Natural killer cell (primary cell): ENCODE measurements at regions not wholly inside any gene's neighbourhood (a gene's known extent, or its start where the extent isn't known, plus 50 kb on each side); places are given as distances from the start of the nearest gene placed in this dataset.

Experiments used
- ATAC-seq, 3 donors: fragments of 150-1000 bp in 2 of 3; fragments of 200-7000 bp in 1 of 3; cut with Tn5 transposase; 1 replicate in 1 of 3; 2 replicates in 2 of 3; pipeline ENCODE4 v1.10.0; 2021; ENCODE audit warnings: mild to moderate bottlenecking in 2 of 3, moderate library complexity in 2 of 3
- DNase-seq, 2 donors: peaks; one replicate each; pipeline versions ENCODE4 v3.0.0 to v3.0.0-alpha.2; 2013 to 2021; ENCODE audit warnings: mixed read lengths in 1 of 2
- H3K27ac ChIP-seq: one replicate; pipeline ENCODE4 v1.5.1; 2013; ENCODE audit warnings: mild to moderate bottlenecking, low read length
- H3K27me3 ChIP-seq: one replicate; pipeline ENCODE4 v1.6.1; 2013; ENCODE audit warnings: low read length; ENCODE audit not compliant: control insufficient read depth, insufficient read depth
- H3K36me3 ChIP-seq: one replicate; pipeline ENCODE4 v1.6.1; 2013; ENCODE audit warnings: low read length; ENCODE audit not compliant: control insufficient read depth, insufficient read depth
- H3K4me1 ChIP-seq: one replicate; pipeline ENCODE4 v1.6.1; 2013; ENCODE audit warnings: low read length; ENCODE audit not compliant: control insufficient read depth, insufficient read depth
- H3K4me3 ChIP-seq: one replicate; pipeline ENCODE4 v1.5.1; 2013; ENCODE audit warnings: low read length
- H3K9me3 ChIP-seq: one replicate; pipeline ENCODE4 v1.6.1; 2013; ENCODE audit warnings: low read length; ENCODE audit not compliant: control insufficient read depth, insufficient read depth
- H3K27ac Mint-ChIP-seq, 2 donors: one replicate each; pipeline ENCODE4 v1.8.0; 2022; ENCODE audit warnings: mild to moderate bottlenecking in 2 of 2, mixed read lengths in 2 of 2, moderate library complexity in 1 of 2
- H3K27me3 Mint-ChIP-seq, 2 donors: one replicate each; pipeline ENCODE4 v1.8.0; 2022; ENCODE audit warnings: low read depth in 2 of 2, mixed read lengths in 2 of 2
- H3K36me3 Mint-ChIP-seq: one replicate; pipeline ENCODE4 v1.8.0; 2022; ENCODE audit warnings: mixed read lengths
- H3K4me1 Mint-ChIP-seq, 2 donors: one replicate each; pipeline ENCODE4 v1.8.0; 2022; ENCODE audit warnings: mixed read lengths in 2 of 2
- H3K4me3 Mint-ChIP-seq: one replicate; pipeline ENCODE4 v1.8.0; 2022; ENCODE audit warnings: mild to moderate bottlenecking, moderate library complexity, mixed read lengths
- H3K9me3 Mint-ChIP-seq, 2 donors: one replicate each; pipeline ENCODE4 v1.8.0; 2022; ENCODE audit warnings: mixed read lengths in 2 of 2
- CTCF ChIP-seq: fragments of 200-600 bp; IDR thresholded peaks from one replicate; pipeline ENCODE4 v1.8.0; 2022; ENCODE audit warnings: antibody characterized with exemption
- WGBS: methylation state at CpG from one replicate; pipeline ENCODE4 v1.1.7; 2013; ENCODE audit warnings: missing lambda C conversion rate; ENCODE audit not compliant: insufficient coverage; 5-methylcytosine and 5-hydroxymethylcytosine counted together
- intact Hi-C: fragments of 100-400 bp; cut with micrococcal nuclease; formaldehyde crosslinking; loops from one replicate; pipeline ENCODE4 v1.14.2; 2022

GRCh38 chr9:96133321-96134021 is 168.5 kb downstream of the HSD17B3 start:
- no peak for DNase-seq
- no peaks in the 10 kb centered on the region for H3K36me3 Mint-ChIP-seq
- H3K4me3 ChIP-seq, result no peak overlapping the region
- peaks cover 8 to 10% of the 10 kb centered on the region in 2 donors for H3K4me1 Mint-ChIP-seq
- no peaks in the 10 kb centered on the region for H3K36me3 ChIP-seq
- intact Hi-C loops, result no loop called here
- H3K27me3 Mint-ChIP-seq, result peaks cover 19 to 51% of the 10 kb centered on the region in 2 donors
- peaks cover 9% of the 10 kb centered on the region for H3K9me3 ChIP-seq
- no peak overlapping the region for H3K27ac Mint-ChIP-seq
- no peaks in the 10 kb centered on the region for H3K9me3 Mint-ChIP-seq
- H3K4me1 ChIP-seq, result peaks cover 9% of the 10 kb centered on the region
- no peak overlapping the region for H3K27ac ChIP-seq
- no peak overlapping the region for H3K4me3 Mint-ChIP-seq
- H3K27me3 ChIP-seq, result no peaks in the 10 kb centered on the region
- WGBS, result 89% methylated on average over 6 of the region's 6 CpGs
- ATAC-seq, result no peak
- TF ChIP-seq CTCF, result no peak

GRCh38 chr9:96131825-96132224 is 170.2 kb downstream of the HSD17B3 start:
- DNase-seq (no peak), ATAC-seq (no peak)
- H3K9me3 Mint-ChIP-seq, result no peaks in the 10 kb centered on the region
- peaks cover 0 to 4% of the 10 kb centered on the region in 2 donors for H3K4me1 Mint-ChIP-seq
- 85% methylated on average over 4 of the region's 4 CpGs for WGBS
- Histone ChIP-seq H3K4me1 (no peaks in the 10 kb centered on the region), H3K27me3 (no peaks in the 10 kb centered on the region), H3K36me3 (no peaks in the 10 kb centered on the region), H3K9me3 (peaks cover 3% of the 10 kb centered on the region), H3K4me3 (no peak overlapping the region), H3K27ac (no peak overlapping the region)
- TF ChIP-seq CTCF, result no peak
- no peaks in the 10 kb centered on the region for H3K36me3 Mint-ChIP-seq
- peaks cover 28 to 55% of the 10 kb centered on the region in 2 donors for H3K27me3 Mint-ChIP-seq
- no peak overlapping the region for H3K4me3 Mint-ChIP-seq
- H3K27ac Mint-ChIP-seq, result no peak overlapping the region
- intact Hi-C loops, result no loop called here

- Histone ChIP-seq H3K27me3 (no peaks in the 10 kb centered on the region), H3K9me3 (peaks cover 3% of the 10 kb centered on the region), H3K4me3 (no peak overlapping the region), H3K36me3 (no peaks in the 10 kb centered on the region), H3K27ac (no peak overlapping the region), H3K4me1 (no peaks in the 10 kb centered on the region)
- DNase-seq, result no peak
- H3K4me3 Mint-ChIP-seq, result no peak overlapping the region
- peaks cover 0 to 5% of the 10 kb centered on the region in 2 donors for H3K4me1 Mint-ChIP-seq
- no peak for TF ChIP-seq CTCF
- no peaks in the 10 kb centered on the region for H3K9me3 Mint-ChIP-seq
- intact Hi-C loops, result no loop called here
- peaks cover 28 to 55% of the 10 kb centered on the region in 2 donors for H3K27me3 Mint-ChIP-seq
- WGBS, result 89% methylated on average over 3 of the region's 3 CpGs
- no peaks in the 10 kb centered on the region for H3K36me3 Mint-ChIP-seq
- no peak overlapping the region for H3K27ac Mint-ChIP-seq
- ATAC-seq, result no peak
Observed at GRCh38 chr9:96130970-96131369, 171.0 kb downstream of the HSD17B3 start.

GRCh38 chr9:96129747-96130146 is 172.2 kb downstream of the HSD17B3 start:
- Histone ChIP-seq H3K9me3 (peaks cover 3% of the 10 kb centered on the region), H3K36me3 (no peaks in the 10 kb centered on the region), H3K4me1 (no peaks in the 10 kb centered on the region), H3K4me3 (no peak overlapping the region), H3K27ac (no peak overlapping the region), H3K27me3 (no peaks in the 10 kb centered on the region)
- no peak overlapping the region for H3K4me3 Mint-ChIP-seq
- H3K36me3 Mint-ChIP-seq, result no peaks in the 10 kb centered on the region
- intact Hi-C loops, result no loop called here
- H3K27me3 Mint-ChIP-seq, result peaks cover 28 to 51% of the 10 kb centered on the region in 2 donors
- DNase-seq (no peak), ATAC-seq (no peak)
- no peaks in the 10 kb centered on the region for H3K9me3 Mint-ChIP-seq
- 90% methylated on average over 4 of the region's 6 CpGs for WGBS
- no peak for TF ChIP-seq CTCF
- no peak overlapping the region for H3K27ac Mint-ChIP-seq
- peaks cover 0 to 5% of the 10 kb centered on the region in 2 donors for H3K4me1 Mint-ChIP-seq
